HG02840 (cell line): ENCODE measurements at regions not wholly inside any gene's neighbourhood (a gene's known extent, or its start where the extent isn't known, plus 50 kb on each side); places are given as distances from the start of the nearest gene placed in this dataset.

Experiments
- ATAC-seq: cut with Tn5 transposase; IDR thresholded peaks from one replicate; pipeline ENCODE4 v1.9.1; 2021; ENCODE audit warnings: mild to moderate bottlenecking, moderate library complexity, moderate number of reproducible peaks; ENCODE audit not compliant: unreplicated experiment, low FRiP score

DNA sequence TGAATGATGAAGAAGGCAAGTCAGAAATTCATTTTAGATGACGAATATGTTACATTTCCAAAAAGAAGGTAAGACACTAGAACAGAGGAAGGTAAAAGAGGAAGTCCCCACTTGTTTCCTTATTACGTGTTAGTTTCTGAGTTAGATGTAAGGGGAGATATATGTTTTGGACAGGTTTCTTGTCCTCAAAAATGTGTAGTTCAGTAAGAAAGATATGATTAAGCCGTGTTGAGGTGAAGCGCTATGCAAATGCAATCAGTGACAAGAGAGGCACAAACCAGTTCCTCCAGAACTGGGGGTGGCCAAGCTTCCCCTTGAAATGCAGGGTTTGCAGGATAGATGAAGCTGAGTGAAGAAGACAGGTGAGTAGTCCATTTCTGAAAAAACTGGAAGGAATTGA, 293.3 kb upstream of the RUNX1 start:
- ATAC-seq: no peak

DNA sequence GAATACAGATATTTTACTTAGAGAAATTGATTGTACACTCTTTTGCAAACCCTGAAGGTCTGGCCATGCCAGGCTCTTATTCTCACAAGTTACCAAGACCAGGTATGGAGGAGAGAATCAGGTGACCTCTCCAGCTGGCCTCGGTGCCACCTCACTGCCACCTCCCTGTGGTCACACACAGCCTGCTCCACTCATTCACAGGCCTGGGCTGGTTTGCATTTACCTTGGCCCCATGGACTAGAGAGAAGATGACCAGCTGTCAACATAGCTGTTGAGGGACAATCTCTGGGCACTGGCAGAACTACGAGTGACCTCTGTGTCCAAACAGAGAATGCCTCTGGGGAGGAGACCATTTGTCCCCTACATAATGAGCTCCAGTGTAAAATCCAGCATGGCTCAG, 291.2 kb upstream of the RUNX1 start:
- no peak for ATAC-seq

DNA sequence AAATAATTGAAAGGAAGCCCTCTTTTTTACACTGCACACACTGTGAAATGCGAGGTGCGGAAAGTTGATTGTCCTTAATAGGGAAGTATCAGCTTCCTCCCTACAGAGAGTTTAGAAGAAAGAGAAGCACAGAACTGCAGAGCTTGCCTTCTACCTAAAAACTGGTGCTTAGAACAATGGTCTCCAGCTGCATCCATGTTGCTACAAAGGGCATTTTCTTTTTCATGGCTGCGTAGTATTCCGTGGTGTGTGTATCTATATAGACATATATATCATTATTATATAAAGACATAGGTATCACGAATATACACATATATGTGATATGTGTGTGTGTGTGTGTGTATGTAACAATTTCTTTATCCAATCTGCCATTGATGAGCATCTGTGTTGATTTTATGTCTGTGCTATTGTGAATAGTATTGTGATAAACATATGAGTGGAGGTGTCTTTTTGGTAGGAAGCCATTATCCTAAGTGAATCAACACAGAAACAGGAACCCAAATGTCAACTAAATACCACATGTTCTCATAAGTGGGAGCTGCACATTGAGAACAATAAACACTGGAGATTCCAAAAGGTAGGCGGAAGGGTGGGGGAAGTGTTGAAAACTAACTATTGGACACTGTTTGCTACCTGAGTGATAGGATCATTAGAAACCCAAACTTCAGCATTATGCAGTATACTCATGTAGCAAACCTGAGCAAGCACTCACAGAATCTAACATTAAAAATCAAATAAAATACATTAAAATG, 290.0 kb upstream of the RUNX1 start:
- no peak for ATAC-seq

DNA sequence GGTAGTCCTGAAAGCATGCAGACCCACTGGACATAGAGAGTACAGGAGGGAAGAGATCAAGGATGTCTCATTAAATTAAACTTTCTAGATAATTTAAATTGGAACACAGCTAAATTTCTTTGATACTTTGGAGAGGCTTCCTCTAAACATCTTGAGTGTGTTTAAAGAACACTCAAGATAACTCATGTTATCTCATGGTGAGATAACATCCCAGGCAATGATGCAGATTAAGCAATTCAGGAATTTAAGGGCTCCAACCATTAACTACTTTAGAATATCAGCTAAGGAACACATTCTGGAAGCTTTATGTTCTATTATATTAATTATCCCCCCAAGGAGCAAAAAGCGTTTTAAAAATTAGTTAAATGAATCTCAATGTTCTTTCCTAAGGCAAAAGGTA, 289.2 kb upstream of the RUNX1 start:
- ATAC-seq: no peak

DNA sequence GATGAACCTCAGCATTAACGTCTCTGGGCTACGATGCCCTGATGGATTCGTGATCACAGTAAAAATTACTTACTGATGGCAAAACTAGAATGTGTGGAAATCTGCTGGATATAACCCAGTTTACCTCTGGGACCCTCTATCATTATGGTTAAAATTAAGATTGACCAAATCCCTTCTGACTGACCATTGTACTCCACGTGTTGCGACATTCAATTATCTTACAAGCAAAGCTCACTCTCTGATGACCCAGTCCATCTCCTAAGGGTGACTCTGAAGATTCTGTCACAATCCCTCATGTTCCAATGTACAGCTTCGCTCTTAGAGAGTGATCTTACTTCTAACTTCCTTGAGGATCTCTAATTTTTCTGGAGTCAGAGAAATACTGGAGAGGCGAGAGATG, 288.5 kb upstream of the RUNX1 start:
- ATAC-seq: no peak

DNA sequence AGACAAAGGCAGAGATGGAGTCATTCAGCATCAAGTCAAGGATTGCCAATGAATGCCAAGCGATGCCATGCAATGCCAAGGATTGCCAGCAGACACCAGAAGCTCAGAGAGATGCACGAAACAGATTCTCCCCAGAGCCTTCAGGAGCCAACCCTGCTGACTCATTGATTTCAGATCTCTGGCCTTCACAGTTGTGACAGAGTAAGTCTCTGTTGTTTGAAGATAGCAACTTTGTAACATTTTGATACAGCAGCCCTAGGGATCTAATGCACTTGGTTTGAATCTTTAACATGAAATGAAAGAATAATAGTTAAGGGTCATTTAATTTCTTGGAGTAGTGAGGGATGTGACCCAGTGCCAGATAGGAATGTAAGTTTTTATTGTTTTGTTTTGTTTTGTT, 287.4 kb upstream of the RUNX1 start:
- no peak for ATAC-seq

DNA sequence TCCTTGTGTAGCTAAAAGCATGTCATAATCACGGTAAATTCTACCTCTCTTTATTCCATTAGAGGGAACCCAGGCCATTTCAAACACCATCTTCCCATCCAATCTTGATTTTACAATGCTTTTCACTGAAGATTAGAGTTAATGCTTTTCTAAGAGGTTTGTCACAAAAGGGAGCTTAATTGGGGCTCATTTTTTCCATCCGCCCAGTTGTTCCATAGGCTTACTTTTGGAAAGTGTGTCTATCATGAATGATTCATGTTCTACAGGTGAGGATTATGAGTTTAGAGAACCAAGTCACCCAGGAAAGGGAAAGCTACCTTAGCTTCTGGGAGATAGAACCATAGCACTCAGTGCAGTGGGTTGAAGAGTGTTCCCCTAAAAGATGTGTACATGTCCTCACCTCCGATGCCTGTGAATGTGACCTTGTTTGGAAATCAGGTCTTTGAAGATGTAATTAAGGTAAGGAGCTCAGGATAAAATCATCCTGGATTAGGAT, 286.9 kb upstream of the RUNX1 start:
- no peak for ATAC-seq

DNA sequence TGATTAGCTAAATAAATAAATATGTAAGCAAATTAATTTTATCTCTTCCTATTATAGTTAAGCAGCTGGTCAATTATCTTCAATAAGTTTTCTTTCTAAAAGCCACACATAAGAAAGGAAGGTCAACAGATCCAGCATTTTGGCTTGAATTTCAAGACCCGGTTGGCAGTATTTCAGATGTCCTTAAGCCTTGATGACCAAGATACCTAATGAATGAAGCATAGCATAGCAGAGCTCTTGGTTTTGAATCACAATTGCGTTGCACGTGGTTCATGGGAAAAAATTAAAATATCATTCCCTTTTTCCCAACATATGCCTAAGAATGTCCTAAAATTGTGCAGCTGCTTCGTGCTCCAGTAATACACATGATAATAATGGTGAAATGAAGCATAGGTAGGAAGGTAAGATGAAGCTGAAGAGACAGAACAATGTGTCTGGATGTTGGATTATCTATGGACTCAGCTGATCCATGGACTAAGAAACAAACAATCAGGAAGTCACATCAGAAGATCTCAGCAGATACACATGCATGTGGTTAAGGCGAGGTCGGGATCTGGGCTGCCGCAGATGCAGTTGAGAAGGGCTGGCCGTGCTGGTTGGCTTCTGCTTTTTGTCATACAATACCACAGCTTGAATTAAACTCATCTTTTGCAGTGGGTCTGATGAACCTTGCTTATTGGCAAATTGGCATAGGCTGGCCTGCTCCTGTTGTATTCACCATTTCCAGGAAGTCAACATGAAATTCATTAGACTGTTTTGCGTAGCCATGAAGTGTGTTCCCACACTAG, 284.9 kb upstream of the RUNX1 start:
- no peak for ATAC-seq

DNA sequence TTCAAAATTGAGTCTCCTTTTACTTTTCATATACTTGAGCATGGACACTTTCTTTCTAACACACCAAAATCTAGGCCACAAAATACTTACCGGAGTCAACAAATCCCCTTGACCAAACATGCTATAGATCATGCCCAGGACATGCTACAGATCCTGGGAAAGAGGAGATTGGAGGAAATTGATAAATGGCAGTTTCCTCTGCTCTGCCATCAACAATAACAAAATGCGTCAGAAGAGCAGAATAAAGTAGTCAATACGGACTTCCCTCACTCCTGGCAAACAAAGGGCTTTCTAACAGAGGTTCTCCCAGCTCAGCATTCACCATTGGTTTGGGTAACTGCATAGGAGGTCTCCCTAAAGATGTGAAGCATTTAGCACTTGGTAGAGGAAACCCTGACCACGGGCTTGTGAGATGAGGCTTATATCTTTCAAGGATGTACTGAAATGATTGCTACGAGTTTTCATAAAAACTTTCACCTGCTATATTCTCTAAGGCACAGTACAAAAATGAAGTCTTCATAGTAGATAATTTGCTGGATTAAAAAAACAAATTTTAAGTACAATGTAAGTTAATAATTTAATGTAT, 283.8 kb upstream of the RUNX1 start:
- no peak for ATAC-seq

DNA sequence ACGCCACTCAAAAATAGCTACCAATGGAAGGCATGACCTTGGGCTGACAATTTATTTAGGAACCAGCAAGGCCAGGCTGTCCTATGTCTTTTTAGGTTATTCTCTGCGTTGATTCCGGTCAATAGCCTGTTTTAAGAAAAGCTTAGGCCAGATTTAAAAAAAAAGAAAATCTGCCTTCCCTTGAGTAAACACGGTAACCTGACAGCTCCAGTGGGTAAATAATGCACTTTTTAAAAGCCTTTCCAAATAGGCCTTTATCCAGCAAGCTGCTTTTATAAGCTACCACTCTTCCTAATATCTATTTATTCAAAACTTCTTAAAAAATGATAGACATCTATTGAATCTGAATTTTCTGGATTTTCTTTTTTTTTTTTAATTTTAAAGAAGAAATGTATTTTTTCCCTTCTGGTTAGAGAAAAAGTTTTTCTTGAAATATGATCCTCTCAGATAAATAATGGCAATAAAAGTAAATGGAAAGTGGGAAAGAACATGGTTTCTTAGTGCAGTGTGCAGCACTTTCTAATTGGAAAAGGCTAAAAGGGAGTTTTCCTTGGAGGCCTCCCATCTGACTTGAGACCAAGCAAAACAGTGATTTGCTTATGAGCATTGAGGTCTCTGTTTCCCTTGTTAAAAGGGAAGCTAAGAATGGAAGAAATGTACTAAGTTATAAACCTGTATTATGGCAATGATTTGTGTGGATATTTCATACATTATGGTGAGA, 281.0 kb upstream of the RUNX1 start:
- no peak for ATAC-seq

DNA sequence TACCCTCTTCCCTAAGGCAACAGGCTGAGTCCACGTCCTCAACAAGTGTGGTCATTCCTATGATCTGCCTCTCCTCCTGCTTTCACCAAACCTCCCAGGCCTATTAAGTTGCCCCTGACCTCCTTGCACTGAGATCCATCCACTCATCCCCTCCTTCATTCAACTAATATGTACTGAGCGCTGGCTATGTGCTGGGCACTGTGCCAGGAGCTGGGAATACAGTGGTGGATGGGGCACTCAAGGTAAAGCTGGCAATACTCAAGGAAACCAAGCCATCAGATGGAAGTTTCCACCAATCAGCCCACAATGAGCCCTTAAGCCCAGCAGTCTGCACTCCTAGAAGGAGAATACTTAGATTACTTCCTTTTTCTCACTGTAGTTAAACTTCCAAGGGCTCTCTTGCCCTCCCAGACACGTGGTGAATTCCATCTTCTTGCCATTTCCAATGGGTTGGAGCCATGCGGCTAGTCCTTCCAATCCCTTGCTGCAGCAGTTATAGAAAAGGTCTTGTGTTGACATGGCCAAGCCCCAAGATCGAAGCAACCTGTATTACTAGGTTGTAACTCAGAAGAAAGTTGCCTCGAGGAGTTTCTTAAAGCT, 279.9 kb upstream of the RUNX1 start:
- no peak for ATAC-seq

DNA sequence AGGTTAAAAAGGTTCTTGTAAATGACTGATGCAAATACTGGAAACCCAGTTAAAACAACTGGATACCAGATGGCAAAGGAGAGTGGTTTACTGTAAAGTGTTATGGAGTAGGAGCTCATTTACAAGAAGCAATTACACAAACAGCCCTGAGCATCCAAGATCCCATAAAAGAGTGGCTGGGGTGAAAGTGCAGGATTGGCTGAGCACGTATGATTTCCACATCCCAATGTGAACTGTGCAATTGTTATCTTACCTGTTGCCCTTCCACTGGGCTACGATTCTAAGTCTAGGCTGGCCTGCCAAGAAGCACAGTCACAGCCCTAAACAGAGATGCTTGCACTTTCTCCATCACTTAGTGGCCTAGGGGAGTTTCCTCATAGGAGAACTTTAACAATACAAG, 277.6 kb upstream of the RUNX1 start:
- ATAC-seq: no peak

DNA sequence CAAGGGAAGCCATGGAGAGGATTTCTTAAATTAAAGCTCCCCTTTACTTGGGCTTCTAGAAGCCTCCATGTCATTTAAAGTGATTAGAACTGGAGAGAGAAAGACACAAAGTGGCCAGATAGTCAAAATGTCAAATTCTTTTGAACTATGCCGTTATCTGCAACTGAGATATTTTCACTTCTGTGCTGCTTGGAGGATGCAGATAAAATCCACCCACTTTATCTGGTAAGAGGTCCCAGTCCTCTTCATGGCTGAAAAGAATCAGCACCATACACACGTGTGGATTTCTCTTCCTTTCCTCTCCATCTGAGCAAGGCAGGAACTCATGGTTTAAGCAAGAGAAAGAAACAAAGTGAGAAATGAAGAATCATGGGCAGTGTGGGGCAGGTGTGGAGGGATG, 276.9 kb upstream of the RUNX1 start:
- ATAC-seq: no peak

DNA sequence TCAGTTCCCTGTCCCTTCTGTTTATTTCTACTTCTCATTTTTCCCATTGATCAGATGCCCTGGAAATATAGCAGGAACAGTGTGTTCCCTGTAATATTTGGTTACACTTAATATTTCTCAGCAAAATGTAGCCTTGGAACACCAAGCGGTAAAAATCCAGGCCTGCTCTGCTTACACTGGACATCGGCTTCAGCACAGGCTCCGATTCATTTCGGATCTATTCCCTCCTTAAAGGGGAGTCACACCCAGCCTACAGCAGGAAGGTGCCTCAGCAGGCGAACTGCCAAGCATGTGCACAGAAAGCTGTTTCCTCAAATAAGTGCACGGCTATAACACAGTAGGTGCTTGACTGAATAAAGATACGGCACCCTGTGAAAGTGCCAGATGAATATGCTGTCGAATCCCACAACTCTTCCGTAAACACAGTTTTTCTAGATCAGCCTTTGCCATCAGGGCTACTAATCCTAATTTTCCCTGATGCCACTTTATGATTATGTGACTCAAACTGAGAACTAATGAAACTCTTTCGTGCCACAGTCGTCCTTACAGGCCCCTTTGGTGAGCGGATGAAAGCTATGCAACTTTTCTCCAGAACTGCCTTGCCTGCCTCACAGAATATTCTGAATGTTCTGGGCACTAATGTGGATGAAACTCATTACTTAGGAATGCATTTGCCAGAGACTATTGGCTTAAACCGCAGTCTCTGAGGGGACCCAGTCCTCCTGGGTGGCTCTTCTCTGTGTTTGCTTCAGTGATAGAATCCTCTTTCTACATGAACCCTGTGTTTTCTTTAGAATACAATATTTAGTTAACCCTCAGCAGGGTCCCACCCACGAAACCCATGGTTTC, 275.5 kb upstream of the RUNX1 start:
- ATAC-seq: no peak

DNA sequence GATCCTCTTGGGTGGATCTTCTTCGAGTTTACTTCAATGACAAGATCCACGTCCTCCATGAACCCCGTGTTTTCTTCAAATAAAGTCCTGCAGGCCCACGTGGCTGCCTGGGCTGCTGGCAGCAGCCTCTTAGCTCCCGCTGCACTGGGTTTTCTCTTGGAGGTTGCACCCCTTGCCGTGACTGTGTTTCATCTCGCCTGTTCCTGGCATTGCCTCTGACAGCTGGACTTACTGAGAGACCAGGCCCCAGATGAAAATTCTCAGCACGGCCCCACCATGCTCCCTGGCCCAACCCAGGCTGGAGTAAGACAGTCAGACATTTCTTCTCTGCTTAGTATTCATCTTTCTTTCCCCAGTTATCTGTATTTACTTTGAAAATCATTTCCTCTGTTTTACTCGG, 274.8 kb upstream of the RUNX1 start:
- no peak for ATAC-seq

DNA sequence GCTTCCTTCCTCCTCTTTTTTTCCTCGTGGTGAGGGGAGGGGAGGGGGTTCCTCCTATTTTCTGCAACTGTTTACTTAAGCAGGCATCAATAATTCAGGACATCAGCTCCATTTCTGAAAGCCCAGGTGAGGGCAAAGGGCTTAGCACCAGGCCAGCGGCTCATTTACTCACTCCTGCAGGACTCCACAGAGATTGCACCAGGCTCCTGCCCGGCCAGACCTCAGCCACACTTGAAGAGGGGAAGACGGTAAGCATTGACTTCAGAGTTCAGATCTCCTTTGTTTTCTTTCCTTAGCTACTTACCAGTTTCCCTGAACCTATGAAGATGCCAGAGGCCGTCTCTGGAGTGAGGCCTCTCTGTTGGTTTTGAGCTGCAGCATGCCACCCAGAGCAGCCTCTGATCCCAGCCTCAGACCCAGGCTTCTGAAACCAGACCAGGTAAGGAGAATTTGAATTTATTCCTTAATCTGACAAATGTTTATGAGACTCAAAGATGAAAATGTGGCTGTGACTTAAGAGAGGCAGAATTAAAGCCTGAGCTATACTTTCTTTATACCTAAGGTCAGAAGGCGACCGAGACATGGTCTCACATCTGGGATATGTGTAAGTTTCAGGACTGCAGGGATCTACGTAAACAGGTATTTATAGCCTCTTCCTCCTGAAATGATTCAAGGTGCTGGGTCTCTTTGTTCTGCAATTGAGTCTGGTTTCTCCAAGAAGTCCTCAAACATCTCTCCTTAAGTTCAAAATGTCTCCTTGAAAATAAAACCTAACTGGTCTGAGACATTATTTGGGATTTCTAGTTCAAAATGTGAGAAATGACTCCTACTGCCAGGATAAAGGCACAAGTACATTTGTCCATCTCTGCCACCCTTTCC, 272.5 kb upstream of the RUNX1 start:
- ATAC-seq: no peak

DNA sequence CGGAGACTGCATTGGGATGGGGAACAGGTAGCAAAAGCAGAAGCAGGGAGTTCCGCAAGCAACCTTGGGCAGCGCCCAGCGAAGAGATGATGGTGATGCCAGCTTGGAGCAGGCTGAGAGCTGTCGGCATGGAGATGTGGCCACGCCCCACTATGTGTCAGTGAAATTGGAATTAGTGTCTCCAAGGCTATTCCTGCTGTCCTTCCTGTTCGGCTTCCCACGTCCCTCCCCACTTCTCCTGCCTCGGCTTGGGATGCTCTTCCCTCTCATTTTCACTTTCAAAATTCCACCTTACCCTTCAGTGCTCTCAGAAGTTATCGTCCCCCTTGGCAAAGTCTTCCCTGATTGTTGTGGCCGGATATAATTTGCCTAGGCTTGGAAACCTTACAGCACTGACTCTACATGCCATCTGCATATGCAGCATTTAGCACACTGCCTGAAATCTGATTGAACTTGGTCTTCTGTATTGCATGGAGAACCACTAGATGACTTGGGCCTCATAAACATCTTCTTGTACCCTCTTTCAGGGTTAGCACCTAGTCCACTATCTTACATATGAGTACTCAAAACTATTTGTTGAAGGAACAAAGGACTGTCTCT, 270.7 kb upstream of the RUNX1 start:
- no peak for ATAC-seq

DNA sequence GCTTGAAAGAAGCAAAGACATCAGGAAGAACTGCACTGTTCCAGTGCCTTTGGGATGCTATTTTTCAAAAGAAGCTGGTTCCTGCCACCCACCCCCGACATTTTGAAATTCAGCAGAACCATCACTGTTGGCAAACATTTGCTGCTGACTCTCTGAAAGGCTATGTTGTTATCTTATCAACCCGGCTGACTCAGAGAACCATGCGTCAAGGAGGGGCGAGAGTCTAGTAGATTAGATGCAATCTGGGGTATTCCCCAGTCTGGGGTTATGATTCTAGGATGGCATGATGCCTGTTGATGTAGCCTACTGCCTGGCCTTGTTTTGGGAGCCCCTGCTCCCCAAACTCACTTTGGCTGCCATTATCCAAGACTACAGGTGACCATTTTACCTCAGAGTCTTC, 267.8 kb upstream of the RUNX1 start:
- no peak for ATAC-seq
